HG03378 (cell line): ENCODE measurements at regions not wholly inside any gene's neighbourhood (a gene's known extent, or its start where the extent isn't known, plus 50 kb on each side); places are given as distances from the start of the nearest gene placed in this dataset.
"Not testable (repeated sequence)": the region's sequence is repeated elsewhere in the genome, so short reads cannot be mapped to it uniquely, and the experiment has no call there.

ENCODE experiments used
- ATAC-seq: cut with Tn5 transposase; IDR thresholded peaks from one replicate; pipeline ENCODE4 v1.9.1; 2021; ENCODE audit warnings: mild to moderate bottlenecking, moderate library complexity; ENCODE audit not compliant: unreplicated experiment

DNA sequence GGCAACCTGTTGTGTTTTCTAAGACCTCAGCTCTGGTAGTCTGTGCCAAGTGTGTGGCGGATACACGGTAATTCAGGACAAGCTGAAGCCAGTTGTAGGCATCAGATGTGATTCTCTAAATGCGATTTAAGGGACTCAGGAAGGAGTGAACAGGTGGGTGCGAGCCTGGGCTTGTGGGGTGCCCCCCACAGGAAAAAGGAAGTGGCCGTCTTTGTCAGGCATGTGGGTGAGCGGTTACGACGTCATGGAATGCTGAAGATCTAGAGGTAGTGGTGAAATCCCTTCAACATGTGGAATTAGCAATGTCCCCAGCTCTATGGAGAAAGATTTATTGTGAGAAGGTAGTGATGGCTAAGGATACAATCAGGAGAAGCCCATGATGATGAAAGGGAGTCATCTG lies 95.1 kb upstream of the EXOC2 start:
- no peak for ATAC-seq

DNA sequence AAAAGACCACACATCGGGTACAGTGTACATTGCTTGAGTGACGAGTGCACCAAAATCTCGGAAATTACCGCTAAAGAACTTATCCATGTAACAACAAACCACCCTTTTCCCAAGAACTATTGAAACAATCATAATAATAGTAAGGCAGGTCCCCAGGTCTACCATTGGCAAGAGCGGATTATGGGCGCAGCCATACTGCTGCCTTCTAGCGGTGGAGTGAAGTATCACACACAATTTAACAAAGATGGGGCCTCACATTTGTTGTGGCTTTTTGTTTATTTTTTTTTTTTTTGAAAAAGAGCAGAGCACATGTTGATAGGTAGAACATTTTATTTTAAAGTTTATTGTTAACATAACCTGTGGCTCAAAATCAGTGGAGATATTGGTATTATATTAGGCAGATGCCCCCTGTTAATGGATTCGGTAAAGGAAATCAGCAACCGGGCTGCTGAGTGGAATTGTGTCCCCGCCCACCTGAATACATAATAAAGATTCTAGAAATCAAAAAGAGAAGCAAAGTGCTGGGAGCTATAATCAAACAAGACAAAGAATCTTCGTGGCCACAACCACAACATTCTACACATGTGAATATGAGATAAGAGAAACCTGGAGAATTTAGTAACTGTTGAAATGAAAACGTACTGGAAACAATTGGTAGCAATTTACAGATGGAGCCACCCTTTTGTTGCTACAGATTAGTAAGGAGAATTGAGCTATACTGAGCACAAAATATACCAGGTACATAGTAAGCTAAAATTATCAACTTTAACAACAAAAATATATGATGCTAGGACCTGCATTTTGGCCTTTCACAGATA lies 94.2 kb upstream of the EXOC2 start:
- ATAC-seq = no peak

DNA sequence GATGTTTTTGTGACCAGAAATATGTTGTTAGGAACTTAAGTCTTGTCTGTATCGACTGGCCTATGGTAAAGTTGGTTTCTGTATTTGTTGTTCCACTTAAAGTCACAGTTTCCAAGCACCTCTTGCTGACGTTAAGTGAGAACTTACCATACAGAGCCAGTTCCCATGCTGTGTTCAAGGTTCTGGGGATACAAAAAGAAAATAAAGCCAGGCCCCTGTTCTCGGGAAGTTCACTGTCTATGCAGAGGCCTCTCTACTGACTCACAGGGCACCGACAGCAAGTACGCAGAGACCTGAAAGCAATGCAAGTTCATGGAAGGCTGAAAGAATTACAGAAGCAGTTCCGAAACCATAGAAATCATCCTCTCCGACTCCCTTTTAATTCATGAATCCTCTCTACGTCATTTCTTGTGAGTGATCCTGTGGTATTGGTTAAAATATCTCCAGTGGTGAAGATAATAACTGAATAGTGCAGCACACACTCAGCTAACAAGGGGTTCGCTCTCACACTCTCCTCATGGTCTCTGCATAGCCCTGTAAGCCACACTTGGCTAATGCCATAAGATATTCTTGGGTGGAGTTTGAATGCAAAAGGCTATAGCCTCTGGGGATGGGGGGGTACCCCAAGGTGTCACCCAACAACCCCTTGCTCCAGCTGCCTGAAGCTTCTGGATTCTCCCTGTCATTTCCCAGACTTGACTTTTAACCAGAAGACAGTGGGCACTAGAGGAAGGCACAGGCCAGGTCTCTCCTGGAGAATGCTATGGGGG lies 91.2 kb upstream of the EXOC2 start:
- no peak for ATAC-seq

DNA sequence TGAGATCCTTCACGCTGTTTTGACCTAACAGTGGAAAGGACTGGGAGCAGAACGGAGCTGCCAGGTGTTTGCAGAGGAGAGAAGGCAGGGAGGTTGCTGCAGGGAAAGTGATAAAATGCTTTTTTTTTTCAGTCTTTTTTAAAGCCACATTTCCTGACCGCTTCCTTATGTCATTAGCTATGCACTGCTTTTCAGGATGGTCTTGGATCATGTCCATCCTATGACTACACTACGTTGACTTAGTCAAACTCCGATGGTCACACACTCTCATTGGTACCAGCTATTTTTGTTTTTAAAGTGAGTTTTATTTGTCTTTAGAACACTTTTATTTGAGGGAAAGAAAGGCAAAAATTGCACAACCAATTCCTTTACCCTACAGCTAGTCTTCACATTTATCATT lies 89.2 kb upstream of the EXOC2 start:
- ATAC-seq = no peak

DNA sequence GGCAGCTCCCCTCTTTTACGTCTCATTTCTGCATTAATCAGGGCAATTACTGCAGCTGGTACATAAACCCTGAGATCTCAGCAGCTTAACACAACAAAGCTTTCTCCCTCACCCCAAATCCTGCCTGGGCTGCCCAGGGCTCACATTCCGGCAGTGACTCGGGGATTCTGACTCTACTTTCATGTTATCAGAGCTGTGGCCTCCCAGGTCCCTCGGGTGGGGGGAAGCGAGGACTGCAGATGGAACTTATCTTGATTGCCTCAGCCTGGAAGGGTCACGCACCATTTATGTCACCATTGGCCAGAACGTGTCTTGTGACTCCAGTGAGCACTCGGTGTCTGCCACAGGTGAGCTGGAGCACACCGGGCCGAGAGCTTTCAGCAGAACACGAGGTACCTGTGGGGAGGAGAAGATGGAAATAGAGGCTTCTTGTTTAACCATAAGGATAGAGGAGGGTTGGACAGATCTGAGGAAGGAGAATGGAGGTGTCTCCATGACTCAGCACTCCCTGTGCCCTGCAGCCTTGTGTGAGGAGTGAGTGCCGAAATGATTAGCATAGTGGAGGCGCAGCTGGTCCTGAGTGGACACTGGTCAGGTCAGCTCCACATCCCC lies 88.5 kb upstream of the EXOC2 start:
- no peak for ATAC-seq

DNA sequence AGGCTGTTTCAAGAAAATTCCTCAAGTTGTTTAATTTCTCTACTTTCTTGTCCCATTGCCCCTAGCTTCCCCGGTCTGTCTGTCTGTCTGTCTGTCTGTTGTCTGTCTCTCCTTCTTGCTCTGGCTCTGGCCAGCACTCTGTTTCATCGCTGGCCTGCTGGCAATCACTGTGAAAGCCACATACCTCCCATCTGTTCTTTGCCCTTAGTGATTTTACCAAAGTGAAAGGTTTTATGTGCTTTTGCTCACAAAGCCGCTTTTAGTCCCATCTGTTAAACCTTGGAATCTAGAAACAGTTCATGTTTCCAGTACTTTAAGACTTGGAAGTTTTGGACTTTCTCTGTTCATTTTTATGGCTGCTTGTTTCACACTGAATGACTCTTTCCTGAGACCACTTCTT lies 87.8 kb upstream of the EXOC2 start:
- ATAC-seq = no peak

DNA sequence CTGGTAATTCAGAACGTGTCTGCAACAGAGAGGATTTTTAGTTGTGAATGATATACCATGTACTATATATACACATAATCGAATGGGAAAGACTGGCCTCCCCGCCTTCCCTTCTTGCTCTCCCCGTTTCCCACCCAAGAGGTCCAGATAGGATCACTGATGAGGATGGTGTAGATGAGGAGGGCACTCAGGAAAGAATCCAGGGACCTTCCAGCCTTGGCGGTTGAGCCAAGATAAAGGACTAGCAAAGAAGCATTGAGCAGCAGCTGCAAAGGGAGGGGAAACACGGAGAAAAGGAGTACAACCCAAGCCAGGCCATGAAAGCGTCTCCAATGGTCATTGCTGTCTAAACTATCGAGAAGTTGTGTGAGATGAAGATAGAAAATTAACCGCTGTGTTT lies 84.0 kb upstream of the EXOC2 start:
- no peak for ATAC-seq

DNA sequence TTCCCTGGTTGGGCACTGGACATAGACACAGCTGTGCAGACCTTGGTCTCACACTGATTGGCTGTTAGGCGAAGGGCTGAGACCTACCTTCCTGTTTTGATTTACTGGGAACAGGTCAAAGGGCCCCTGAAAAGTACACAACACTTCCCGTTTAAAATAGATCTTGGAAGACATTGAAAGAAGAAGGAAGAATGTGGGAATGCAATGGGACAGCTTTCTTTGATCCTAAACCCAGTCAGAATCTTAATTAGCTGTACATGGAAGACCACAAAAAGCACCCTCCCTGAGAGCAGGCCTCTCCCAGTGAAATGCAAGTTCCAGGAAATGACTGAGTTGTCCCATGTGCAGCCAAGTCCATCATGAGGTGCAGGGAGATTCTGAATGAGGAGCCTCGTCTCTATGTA lies 83.6 kb upstream of the EXOC2 start:
- ATAC-seq = no peak

DNA sequence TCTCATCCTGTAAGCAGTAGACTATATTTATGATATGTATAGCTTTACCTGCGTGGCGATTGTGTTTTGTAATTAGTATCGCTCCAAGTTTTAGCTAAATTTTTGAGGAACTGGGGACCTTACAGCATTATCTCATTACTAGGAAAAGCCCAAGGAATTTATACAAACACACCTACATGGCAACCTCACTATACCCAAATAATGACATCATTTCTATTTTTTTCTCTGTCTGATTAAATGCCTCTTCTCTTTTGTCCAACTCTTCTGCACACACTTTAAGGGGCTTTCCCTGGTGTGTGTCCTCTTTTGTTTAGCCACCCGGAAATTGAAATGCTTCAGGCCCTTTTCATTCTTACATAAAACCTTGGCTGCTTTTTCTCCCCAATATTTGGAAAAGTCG lies 82.9 kb upstream of the EXOC2 start:
- ATAC-seq = no peak

DNA sequence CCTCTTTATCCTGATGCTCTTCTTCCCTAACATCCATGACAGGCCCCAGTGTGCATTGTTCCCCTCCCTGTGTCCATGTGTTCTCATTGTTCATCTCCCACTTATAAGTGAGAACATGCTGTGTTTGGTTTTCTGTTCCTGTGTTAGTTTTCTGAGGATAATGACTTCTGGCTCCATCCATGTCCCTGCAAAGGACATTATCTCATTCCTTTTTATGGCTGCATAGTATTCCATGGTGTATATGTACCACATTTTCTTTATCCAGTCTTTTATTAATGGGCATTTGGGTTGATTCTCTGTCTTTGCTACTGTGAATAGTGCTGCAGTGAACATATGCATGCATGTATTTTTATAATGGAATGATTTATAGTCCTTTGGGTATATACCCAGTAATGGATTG lies 78.7 kb upstream of the EXOC2 start:
- ATAC-seq = not testable (repeated sequence)

DNA sequence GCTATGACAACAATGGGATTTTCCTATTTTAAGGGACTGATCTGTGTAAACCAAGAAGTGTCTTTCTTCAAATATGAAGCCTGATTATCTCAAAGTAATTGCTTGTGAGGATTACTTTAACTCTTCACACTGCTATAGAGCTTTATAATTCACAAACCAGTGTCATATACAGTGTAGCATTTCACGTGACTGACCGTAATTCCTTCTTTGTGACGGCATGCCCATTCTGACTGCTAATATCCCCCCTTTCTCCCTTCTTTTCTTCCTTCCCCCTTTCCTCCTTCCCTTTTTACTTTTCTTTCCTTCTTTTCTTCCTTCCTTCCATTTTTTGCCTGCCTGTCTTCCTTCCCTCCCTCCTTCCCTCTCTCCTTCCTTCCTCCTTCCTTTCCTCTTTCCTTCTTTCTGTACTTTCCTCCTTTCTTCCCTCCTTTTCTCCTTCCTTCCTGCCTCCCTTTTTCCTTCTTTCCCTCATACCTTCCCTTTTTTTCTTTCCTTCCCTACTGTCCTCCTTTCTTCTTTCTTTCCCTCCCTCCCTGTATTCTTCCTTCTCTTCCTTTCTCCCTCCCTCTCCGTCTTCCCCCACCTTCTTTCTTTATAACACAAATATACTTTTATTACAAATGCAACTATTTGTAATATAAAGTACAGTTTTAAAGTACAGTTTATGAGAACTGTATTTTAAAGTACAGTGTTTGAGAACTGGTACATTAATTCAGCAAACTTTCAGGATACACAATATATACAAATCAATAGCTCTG lies 75.0 kb upstream of the EXOC2 start:
- no peak for ATAC-seq

DNA sequence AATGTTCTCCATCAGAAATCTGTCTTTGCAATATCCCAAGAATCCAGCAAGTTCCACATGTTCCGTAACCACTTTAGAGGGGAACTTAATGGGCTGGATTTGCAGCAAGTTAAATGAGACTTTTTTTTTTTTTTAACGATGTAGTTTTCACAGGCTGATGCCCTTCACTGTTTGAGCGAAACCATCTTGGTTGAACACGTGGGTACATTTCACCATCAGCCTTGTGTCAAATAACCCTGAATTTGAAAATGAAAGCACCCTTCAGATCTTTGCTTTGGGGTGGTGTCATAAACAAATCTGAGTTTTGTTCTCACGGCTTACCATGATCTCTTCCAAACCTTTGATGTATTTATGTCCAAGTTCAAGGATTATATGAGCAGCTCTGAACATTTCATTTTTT lies 73.7 kb upstream of the EXOC2 start:
- ATAC-seq = no peak

DNA sequence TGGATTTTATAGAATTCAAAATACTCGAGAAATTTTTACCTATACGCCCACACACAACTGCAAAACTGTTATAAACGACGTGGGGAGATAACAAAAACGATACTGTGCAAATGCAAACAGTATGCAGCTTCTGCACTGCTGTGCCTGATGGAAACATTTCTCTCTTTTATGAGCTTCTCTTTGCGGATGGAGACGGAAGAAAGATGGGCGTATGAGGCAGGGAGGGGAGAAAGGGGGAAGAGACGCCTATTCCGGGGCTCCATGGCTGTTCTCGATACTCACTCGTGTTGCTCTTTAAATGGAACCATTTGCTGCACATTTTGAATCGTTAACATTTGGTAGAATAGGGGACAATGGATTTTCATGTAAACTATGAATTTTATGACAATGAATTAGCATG lies 69.1 kb upstream of the EXOC2 start:
- no peak for ATAC-seq

DNA sequence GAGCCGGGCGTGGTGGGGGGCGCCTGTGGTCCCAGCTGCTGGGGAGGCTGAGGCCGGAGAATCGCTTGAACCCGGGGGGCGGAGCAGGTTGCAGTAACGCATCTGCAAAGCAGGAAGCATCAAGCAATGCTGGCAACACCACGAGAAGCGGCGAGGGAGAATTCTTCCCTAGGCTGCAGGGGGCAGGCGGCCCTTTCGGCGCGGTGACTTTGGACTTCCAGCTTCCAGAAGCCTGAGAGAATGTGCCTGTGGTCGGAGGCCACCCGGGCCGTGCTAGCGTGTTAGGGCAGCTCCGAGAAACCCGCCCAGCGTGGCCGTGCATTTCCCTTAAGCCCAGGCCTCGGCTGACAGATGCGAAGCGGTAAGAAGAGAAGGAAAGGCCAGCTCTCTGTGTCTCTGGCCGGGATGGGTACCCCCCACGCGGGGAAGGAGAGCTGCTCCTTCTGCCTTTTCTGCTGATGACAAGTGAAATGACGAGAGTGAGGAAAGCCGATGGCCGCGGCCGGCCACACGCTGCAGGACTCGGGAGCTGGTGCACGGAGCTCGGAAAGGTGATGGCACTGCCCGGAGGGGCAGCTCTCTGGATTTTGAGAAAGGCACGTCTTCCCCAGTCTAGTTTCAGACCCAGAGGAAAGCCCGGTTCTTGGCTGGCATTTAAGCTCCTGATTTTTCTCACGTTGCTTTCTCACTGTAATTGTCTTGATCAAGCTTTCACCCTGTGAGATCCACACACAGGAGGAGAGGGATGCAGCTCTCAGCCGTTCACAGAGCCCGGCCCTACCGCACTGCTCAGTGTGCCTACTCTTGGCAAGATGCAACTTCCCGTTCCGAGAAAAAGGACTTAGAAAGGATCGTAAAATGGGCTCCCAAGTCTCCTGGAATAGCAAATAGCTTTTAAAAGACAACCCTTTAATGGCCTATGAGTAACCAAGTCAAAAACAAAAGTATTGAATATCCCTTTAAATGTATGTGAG lies 68.3 kb upstream of the EXOC2 start:
- ATAC-seq = no peak

DNA sequence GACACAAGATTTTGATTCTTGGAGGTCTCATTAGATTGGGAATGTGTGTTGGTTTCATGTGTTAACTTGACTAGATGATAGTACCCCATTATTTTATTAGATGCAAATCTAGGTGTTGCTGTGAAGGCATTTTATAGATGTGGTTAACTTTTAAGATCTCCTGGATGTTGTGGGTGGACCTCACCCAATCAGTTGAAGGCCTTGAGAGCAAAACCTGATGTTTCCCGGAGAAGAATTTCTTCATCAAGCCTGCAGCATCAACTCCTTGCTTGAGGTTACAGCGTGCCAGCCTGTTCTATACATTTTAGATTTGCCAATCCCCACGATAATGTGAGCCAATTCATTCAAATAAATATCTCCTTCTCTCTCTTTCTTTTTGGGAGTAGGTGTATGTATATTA lies 66.8 kb upstream of the EXOC2 start:
- no peak for ATAC-seq

DNA sequence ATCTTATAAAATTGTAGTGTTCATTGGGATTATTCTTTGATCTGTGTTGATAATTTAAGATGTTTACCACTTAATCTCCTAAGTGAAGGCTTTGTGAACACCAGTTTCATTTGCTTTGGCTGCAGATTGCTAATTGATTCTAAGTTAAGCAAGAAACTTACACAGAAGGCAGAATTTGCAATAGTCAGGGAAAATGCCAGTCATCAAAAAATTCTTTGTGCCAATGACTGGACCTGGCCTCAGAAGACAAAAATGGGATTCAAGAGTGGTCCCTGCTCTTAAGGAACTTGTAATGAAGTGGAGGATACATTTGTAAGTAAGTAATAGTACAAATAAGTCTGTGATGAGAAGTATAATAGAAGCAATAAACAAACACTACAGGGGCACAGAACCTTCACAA lies 63.3 kb upstream of the EXOC2 start:
- no peak for ATAC-seq

DNA sequence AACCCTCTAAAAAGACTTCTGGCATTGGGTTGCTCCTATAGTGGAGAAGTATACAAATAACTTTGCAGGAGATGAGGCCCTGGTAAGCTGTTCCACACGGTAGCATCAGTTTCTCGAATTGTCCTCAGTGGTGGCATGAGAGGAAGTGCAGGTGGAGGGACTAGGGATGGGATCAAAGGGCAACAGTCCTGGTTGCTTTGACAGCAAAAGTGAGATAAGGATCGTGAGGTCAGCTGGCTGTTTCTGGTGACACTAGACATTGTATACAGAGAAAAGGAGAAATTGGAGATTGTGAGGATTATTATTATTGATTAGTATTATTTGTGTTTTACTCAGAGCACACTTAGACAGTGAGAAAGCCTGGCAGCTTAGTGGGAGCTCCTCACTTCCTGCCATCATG lies 61.3 kb upstream of the EXOC2 start:
- no peak for ATAC-seq

DNA sequence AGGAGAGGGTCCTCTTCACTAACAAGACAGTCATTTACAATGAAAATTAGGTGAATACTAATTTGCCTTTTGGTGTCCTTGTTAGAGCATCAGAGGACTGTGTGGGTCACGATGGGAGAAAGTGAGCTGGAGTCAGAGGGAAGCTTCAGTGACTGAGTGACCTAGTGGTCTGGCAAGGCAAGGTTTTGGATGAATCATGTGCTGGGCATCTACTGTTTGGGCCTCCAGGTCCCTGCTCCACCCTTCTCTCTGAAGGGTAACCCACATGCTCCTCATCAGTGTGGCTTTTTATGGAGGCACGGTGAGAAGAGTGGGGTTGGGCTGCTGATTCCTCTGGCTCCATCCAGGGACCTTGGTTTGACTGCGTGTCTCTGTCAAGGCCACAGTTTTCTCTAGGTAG lies 60.5 kb upstream of the EXOC2 start:
- no peak for ATAC-seq

DNA sequence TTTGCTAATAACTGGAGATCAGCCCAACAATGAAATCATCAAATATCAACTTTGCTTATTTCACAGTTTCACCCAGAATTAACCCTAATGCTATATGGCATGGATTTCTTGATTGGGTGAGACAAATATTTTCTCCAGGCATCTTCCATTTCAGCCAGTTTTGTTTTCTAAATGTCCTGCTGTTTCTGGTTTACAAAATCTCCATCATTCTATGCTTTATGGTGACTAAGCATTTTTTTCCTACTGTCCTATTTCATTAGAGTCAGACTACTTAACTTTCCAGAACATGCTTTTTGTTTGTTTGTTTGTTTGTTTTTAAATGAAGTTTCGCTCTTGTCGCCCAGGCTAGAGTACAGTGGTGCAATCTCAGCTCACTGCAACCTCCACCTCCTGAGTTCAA lies 59.5 kb upstream of the EXOC2 start:
- ATAC-seq = no peak

DNA sequence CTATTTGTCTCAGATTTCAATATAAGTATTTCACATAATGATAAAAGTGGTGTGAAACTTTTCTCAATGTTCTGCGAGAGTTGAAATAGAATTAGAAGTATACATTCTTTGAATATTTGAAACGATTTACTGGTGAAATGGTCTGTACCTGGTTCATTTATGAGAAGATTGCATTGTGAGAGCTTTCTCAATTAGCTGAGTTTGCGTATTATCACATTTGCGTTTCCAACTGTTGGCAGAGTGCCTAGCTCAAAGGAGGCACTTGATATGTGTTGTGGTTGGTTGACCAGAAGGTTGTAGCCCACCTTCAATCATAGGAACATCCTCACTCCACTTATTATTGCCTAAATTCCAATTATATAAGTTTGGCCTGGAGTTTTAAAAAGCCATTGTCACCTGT lies 58.8 kb upstream of the EXOC2 start:
- ATAC-seq = no peak
